SK-N-SH (cell line): ENCODE measurements at regions not wholly inside any gene's neighbourhood (a gene's known extent, or its start where the extent isn't known, plus 50 kb on each side); places are given as distances from the start of the nearest gene placed in this dataset.

Source experiments
- CTCF ChIP-seq: fragments of 200-600 bp; sonication (generic); IDR thresholded peaks from 2 replicates; pipeline ENCODE4 v1.6.1; 2017; ENCODE audit warnings: antibody characterized with exemption, mild to moderate bottlenecking, moderate library complexity
- EP300 ChIP-seq, 2 experiments: IDR thresholded peaks; 2 replicates each; pipeline versions ENCODE4 v1.4.0 to v1.6.1; 2012; ENCODE audit warnings: borderline replicate concordance in 1 of 2, low read depth in 1 of 2, low read length in 1 of 2
- FOXM1 ChIP-seq: IDR thresholded peaks from 2 replicates; pipeline ENCODE4 v1.4.0; 2012; ENCODE audit warnings: low read depth, mild to moderate bottlenecking
- RAD21 ChIP-seq: IDR thresholded peaks from 2 replicates; pipeline ENCODE4 v1.6.1; 2012; ENCODE audit warnings: mild to moderate bottlenecking, low read length
- TAF1 ChIP-seq: IDR thresholded peaks from 2 replicates; pipeline ENCODE4 v1.6.1; 2012; ENCODE audit warnings: low read depth, mild to moderate bottlenecking, low read length, moderate library complexity, borderline replicate concordance
- TEAD4 ChIP-seq: IDR thresholded peaks from 2 replicates; pipeline ENCODE4 v1.4.0; 2012; ENCODE audit warnings: mild to moderate bottlenecking, borderline replicate concordance; ENCODE audit not compliant: insufficient read depth
- USF2 ChIP-seq: fragments of 150-350 bp; IDR thresholded peaks from 2 replicates; pipeline ENCODE4 v1.6.1; 2017; ENCODE audit warnings: antibody characterized with exemption, low read length, low read depth, borderline replicate concordance
- TF ChIP-seq, protein P1 (sequence below): IDR thresholded peaks from 2 replicates; pipeline ENCODE4 v1.4.0; 2012; ENCODE audit warnings: low read depth, borderline replicate concordance

DNA sequence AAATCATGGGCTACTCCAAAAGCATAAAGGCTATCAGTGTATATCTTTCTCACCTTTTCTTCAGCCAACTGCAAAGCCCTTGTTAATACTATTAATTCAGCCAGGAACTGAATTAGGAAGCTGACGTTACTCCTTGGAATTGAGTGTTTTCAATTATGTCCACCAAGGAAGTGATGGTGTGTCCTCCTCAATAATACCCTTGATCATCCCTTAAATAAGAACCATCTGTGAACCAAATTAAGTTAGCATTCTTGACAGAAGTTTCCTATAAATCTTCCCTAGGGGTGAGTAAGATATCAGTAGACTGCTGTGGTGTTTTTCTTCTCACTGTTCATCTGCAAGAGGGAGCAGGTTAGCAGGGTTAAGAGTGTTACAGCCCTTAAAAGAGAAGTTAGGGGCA lies 252.3 kb upstream of the AVPR1A start:
- TF ChIP-seq CTCF = no peak
- no peak for TF ChIP-seq TEAD4
- no peak for TF ChIP-seq FOXM1
- no peak for TF ChIP-seq EP300 (IDR thresholded peaks at IDR 0.05; ENCODE audit: borderline replicate concordance in 1 of 2, low read depth in 1 of 2, low read length in 1 of 2)
- TF ChIP-seq RAD21 = no peak
- TF ChIP-seq USF2 = no peak
- TF ChIP-seq, protein P1, sequence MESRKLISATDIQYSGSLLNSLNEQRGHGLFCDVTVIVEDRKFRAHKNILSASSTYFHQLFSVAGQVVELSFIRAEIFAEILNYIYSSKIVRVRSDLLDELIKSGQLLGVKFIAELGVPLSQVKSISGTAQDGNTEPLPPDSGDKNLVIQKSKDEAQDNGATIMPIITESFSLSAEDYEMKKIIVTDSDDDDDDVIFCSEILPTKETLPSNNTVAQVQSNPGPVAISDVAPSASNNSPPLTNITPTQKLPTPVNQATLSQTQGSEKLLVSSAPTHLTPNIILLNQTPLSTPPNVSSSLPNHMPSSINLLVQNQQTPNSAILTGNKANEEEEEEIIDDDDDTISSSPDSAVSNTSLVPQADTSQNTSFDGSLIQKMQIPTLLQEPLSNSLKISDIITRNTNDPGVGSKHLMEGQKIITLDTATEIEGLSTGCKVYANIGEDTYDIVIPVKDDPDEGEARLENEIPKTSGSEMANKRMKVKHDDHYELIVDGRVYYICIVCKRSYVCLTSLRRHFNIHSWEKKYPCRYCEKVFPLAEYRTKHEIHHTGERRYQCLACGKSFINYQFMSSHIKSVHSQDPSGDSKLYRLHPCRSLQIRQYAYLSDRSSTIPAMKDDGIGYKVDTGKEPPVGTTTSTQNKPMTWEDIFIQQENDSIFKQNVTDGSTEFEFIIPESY = no peak
- no peak for TF ChIP-seq TAF1
